A673 (cell line): ENCODE measurements at regions not wholly inside any gene's neighbourhood (a gene's known extent, or its start where the extent isn't known, plus 50 kb on each side); places are given as distances from the start of the nearest gene placed in this dataset.

ENCODE experiments used
- CTCF ChIP-seq: fragments of 300-800, 200-600 bp; sonication (generic); conservative IDR thresholded peaks from 2 replicates; pipeline ENCODE4 v1.5.1; 2017; ENCODE audit warnings: low read depth, mild to moderate bottlenecking, antibody characterized with exemption, low read length, moderate library complexity, mixed read lengths
- EZH2 ChIP-seq: fragments of 200-600 bp; sonication (generic); IDR thresholded peaks from 2 replicates; pipeline ENCODE4 v1.6.1; 2017; ENCODE audit warnings: borderline replicate concordance, low read depth, mild to moderate bottlenecking, mixed read lengths, antibody characterized with exemption, low read length; ENCODE audit not compliant: poor library complexity, severe bottlenecking

- TF ChIP-seq CTCF, result no peak
- no peak for TF ChIP-seq EZH2
Measured at GRCh38 chr4:152074573-152074972, 313.8 kb upstream of the GATB start.
